Large intestine (tissue), 3 donors: ENCODE measurements at regions not wholly inside any gene's neighbourhood (a gene's known extent, or its start where the extent isn't known, plus 50 kb on each side); places are given as distances from the start of the nearest gene placed in this dataset.
"Not testable (repeated sequence)": the region's sequence is repeated elsewhere in the genome, so short reads cannot be mapped to it uniquely, and the experiment has no call there.

ENCODE experiments used
- DNase-seq, 2 donors: peaks; one replicate each; pipeline versions ENCODE4 v3.0.0 to v3.0.0-alpha.2; 2013
- H3K27ac ChIP-seq: one replicate; pipeline ENCODE4 v1.5.1; 2013; ENCODE audit warnings: low read length
- H3K27me3 ChIP-seq: 2 replicates; pipeline ENCODE4 v1.6.1; 2013; ENCODE audit warnings: low read length; ENCODE audit not compliant: control insufficient read depth, insufficient read depth
- H3K36me3 ChIP-seq: 2 replicates; pipeline ENCODE4 v1.6.1; 2013; ENCODE audit warnings: low read length; ENCODE audit not compliant: control insufficient read depth, insufficient read depth
- H3K4me1 ChIP-seq: one replicate; pipeline ENCODE4 v1.6.1; 2013; ENCODE audit warnings: low read length; ENCODE audit not compliant: control insufficient read depth, insufficient read depth
- H3K4me3 ChIP-seq: one replicate; pipeline ENCODE4 v1.5.1; 2013; ENCODE audit warnings: low read length
- H3K9me3 ChIP-seq: one replicate; pipeline ENCODE4 v1.6.1; 2013; ENCODE audit warnings: mild to moderate bottlenecking, low read depth, low read length, moderate library complexity; ENCODE audit not compliant: control insufficient read depth
- WGBS: methylation state at CpG from one replicate; pipeline ENCODE4 v1.1.5; 2013; ENCODE audit warnings: low lambda C conversion rate; ENCODE audit not compliant: insufficient coverage; 5-methylcytosine and 5-hydroxymethylcytosine counted together

DNA sequence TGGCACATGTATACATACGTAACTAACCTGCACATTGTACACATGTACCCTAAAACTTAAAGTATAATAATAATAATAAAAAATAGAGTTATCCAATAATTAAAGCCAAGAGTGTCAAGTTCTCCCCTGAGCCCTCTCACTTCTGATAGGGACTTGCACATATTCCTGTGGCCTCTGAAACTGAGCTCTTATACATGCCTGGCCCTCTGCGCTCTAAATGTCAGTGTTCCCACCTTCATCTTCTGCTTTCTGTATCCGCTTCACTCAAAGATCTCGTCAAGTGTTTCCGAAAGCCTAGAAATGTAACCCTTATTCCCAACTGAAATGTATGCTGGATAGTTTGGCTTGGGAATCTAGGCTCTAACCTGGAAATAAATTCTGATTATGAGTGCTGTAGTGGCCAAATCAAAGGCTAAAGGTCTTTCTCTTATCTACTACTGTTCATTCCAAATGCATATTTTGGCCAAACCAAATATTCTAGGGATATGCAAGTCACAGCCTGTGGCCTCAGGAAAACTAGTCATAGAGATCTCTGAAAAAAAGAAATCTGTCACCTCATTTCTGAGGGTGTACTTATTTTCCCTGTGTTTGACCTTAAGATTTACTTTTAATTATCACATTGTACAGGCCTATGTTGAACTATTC, 99.5 kb upstream of the LYPLAL1 start:
- Histone ChIP-seq H3K27ac (no peak overlapping the region), H3K27me3 (no peaks in the 10 kb centered on the region), H3K9me3 (no peaks in the 10 kb centered on the region), H3K36me3 (no peaks in the 10 kb centered on the region), H3K4me3 (no peak overlapping the region), H3K4me1 (no peaks in the 10 kb centered on the region)
- WGBS, result no CpG with 5 or more reads among the region's 5 CpGs
- DNase-seq, result no peak

DNA sequence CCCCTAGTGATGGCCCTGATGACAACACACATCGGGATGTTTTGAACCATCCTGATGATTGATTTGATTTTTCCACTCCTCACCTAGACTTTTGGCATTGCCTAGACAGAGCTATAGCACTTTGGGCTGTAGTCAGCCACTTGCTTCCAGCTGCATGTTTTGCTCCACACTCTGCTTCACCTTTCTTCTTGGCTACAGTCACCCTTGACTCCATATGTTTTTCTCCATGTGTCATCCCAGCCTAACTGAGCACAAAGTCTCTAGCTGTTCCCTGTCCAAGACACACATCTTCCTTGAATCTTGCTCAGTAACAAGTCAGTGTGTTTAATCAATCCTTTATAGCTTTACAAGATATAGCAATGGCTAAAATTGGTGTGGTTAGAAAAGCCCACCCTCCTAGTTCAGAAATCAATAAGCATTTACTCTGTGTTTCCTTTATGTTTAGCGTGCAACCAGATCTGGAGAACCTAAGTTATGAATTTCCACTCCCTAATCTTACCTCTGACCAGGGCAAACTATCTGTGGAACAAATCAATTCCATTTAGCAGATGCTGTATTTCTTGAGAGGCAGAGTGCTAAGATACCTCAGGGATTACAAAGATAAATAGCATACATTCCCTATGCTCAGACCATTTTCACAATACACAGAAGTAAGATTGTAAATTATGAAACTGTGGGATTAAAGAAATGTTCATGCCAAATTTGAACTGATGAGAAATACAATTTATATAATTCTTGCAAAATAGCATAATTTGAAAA, 98.4 kb upstream of the LYPLAL1 start:
- Histone ChIP-seq H3K4me1 (no peaks in the 10 kb centered on the region), H3K36me3 (no peaks in the 10 kb centered on the region), H3K4me3 (no peak overlapping the region), H3K27ac (no peak overlapping the region), H3K9me3 (no peaks in the 10 kb centered on the region), H3K27me3 (no peaks in the 10 kb centered on the region)
- DNase-seq, result no peak
- WGBS, result 80% methylated on average over 1 of the region's 2 CpGs

DNA sequence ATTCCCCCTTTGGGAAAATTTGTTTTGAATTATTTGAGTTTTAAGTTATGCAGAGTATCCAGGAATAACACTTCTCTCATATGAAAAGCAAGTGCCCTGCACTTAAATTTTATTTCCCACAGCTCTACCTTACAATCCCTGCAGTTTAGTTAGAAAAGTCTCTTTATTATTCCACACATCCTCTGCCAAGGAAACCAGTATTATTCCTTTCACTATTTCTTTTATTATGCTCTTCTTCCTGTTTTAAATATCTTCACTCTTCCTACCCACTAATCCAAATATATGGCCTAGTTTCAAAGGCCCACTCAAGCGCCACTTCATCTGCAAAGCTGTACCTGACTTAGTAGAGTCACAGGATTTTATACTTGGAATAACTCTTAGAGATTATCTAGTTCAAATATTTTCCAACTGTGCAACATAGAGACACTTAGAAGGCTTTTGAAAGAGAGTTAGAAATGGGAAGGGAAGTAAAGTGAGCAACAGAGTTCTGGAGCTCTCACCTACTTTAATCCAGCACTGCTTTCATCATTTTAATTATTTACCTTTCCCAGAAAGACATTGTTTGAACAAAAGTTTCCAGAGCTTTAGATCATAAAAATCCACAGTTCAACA, 97.2 kb upstream of the LYPLAL1 start:
- no peak overlapping the region for H3K27ac ChIP-seq
- WGBS, result 80% methylated on average over 1 of the region's 1 CpG
- H3K9me3 ChIP-seq, result no peaks in the 10 kb centered on the region
- no peaks in the 10 kb centered on the region for H3K36me3 ChIP-seq
- no peaks in the 10 kb centered on the region for H3K27me3 ChIP-seq
- H3K4me3 ChIP-seq, result no peak overlapping the region
- DNase-seq, result no peak
- H3K4me1 ChIP-seq, result no peaks in the 10 kb centered on the region

DNA sequence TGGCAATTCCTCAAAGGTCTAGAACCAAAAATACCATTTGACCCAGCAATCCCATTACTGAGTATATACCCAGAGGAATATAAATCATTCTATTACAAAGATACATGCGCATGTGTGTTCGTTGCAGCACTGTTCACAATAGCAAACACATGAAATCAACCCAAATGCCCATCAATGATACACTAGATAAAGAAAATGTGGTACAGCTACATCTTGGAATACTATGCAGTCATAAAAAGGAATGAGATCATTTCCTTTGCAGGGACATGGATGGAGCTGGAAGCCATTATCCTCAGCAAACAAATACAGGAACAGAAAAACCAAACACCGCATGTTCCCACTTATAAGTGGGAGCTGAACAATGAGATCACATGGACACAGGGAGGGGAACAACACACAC, 95.9 kb upstream of the LYPLAL1 start:
- H3K4me1 ChIP-seq, DNase-seq, H3K4me3 ChIP-seq, H3K27me3 ChIP-seq, H3K27ac ChIP-seq, H3K9me3 ChIP-seq, H3K36me3 ChIP-seq: not testable (repeated sequence)
- no CpG with 5 or more reads among the region's 3 CpGs for WGBS

DNA sequence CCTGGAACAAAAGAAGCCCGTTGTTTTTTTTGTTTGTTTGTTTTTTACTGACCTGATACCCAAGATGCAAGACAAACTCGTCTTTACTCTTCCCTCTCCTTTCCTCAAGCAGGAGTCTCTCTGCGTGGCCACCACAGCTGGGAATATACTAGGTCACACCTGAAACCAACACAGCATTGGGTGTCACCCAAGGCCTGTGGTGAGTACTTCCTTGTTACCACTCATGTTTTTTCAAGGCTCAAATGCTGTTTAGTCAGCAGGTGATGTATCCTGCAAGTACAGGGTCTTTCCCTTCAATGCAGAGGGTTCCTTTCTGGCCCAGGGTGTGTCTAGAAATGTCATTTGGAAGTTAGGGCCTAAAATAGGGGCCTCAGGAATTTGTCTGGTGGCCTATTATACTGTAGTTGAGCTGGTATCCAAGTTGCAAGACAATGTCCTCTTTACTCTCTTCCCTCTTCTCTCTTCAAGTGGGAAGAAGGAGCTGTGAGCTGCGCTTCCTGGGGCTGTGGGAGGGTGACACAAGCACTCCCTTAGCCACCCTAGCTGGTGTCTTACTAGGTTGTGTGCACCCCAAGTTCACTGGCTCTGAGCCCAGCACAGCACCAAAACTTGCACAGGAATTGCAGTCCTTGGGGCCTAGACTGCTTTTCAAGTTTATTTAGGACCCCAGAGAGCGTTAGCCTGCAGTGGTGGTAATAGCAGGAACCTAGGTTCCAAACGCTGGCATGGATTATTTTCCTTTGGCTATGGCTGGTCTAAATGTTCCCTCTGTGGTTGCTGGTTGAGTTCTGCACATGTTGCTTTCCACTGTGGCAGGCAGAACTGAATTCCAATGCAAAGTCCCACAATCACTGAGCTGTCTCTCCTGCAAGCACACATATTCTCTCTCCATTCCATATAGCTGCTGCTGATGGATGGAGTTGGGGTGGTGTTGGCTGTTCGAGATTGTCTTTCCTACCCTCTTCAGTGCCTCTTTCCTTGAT, 91.4 kb upstream of the LYPLAL1 start:
- 40% methylated on average over 1 of the region's 7 CpGs for WGBS
- Histone ChIP-seq H3K9me3 (no peaks in the 10 kb centered on the region), H3K4me3 (no peak overlapping the region), H3K27me3 (no peaks in the 10 kb centered on the region), H3K27ac (no peak overlapping the region), H3K4me1 (no peaks in the 10 kb centered on the region), H3K36me3 (no peaks in the 10 kb centered on the region)
- DNase-seq, result no peak

DNA sequence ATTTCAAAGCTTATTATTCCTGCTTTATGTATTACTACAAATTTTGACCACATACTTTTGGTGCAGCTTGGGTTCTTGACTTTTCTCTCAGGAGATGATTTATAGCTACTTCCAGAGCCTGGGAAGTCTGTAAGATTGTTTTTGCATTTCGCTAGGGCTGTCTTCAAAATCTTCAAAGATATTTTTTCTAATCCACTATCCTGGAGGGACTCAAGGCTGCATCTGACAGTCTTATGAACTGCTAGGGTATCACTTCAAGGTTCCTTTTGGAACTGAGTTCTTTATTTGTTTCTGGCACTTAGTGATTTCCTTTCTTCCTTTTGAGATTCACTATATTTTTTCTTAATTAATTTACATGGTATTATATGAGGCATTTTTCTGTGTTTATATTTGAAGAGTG, 90.0 kb upstream of the LYPLAL1 start:
- no peaks in the 10 kb centered on the region for H3K27me3 ChIP-seq
- no peak overlapping the region for H3K4me3 ChIP-seq
- no peaks in the 10 kb centered on the region for H3K36me3 ChIP-seq
- no peaks in the 10 kb centered on the region for H3K4me1 ChIP-seq
- no peaks in the 10 kb centered on the region for H3K9me3 ChIP-seq
- WGBS, result 80% methylated on average over 1 of the region's 1 CpG
- no peak overlapping the region for H3K27ac ChIP-seq
- no peak for DNase-seq

DNA sequence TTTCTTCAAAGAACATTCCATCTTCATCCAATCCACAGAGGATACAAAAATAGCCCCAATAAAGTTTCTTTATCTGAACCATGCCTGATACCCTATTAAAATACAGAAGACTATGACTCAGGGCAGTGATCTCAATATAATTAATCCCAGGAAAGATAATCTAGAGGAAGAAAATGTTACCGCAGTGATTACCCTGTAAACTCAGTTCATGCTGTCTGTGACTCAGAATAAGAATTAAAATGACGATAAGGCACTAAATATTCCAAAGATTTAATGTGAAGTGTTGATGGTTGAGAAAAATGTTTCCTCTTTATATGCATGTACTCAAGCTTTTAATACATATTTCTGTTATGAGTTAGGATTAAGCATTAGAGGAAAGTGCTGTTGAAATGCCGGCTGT, 88.6 kb upstream of the LYPLAL1 start:
- H3K36me3 ChIP-seq, result no peaks in the 10 kb centered on the region
- H3K4me1 ChIP-seq, result no peaks in the 10 kb centered on the region
- H3K9me3 ChIP-seq, result no peaks in the 10 kb centered on the region
- 92% methylated on average over 2 of the region's 3 CpGs for WGBS
- no peak for DNase-seq
- no peak overlapping the region for H3K27ac ChIP-seq
- no peaks in the 10 kb centered on the region for H3K27me3 ChIP-seq
- no peak overlapping the region for H3K4me3 ChIP-seq

DNA sequence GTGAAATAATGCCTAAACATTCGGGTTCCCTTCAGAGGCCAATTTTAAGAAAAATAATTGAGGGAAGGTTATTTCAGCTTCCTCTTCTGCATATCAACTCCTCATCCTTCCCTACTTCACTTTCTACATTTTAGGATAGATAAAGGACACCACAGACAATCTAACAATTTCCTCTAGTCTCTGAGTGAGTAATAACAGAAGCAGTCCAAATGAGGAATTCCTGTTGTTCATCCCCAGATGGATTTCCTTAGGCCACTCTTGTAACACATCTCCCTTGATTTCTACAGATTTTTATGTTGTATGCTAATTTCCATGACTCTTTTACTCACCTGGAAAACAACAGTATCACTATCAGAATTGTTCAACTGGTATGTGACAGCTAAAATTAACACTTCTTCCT, 87.7 kb upstream of the LYPLAL1 start:
- no peaks in the 10 kb centered on the region for H3K36me3 ChIP-seq
- H3K27ac ChIP-seq, result no peak overlapping the region
- WGBS, result 100% methylated on average over 1 of the region's 1 CpG
- H3K4me1 ChIP-seq, result no peaks in the 10 kb centered on the region
- H3K4me3 ChIP-seq, result no peak overlapping the region
- no peaks in the 10 kb centered on the region for H3K27me3 ChIP-seq
- H3K9me3 ChIP-seq, result no peaks in the 10 kb centered on the region
- DNase-seq, result no peak

DNA sequence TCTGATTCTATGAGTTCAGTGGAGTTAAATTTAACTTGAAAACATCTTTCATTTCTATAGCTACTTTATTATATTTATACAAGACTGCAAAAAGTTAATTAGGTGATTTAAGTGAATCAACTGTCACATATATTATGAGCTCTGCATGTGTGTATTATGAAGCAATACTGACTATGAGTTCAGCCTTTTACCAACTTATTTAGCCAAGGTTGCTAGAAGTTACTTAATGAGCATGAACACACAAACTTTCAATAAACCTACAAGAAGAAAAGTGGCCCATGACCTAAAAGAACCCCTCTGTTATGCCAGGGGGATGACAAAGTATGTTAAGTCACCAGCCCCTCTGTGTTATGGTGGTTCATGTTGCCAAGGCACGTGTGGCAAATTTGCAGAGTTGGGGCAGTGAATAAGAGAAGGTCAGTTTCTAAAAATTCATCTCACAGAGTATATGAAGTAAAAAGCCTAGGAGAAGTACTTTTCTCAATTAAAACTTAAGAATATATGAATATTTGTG, 86.7 kb upstream of the LYPLAL1 start:
- Histone ChIP-seq H3K27me3 (no peaks in the 10 kb centered on the region), H3K4me1 (no peaks in the 10 kb centered on the region), H3K27ac (no peak overlapping the region)

More for the DNA sequence above, 86.7 kb upstream of the LYPLAL1 start:
- no peak for DNase-seq
- Histone ChIP-seq H3K9me3 (no peaks in the 10 kb centered on the region), H3K4me3 (no peak overlapping the region), H3K36me3 (no peaks in the 10 kb centered on the region)
- WGBS, result no CpG with 5 or more reads among the region's 1 CpG
